Lung (tissue), 11 donors: ENCODE measurements at regions not wholly inside any gene's neighbourhood (a gene's known extent, or its start where the extent isn't known, plus 50 kb on each side); places are given as distances from the start of the nearest gene placed in this dataset.
A peak's percentile ranks its signal among the peaks of the same experiment; 100 is the strongest.

Experiments used
- ATAC-seq: fragments of 200-7000 bp; cut with Tn5 transposase; one replicate; pipeline ENCODE4 v1.9.1; 2020; ENCODE audit warnings: moderate number of reproducible peaks; ENCODE audit not compliant: insufficient read depth, low FRiP score
- DNase-seq, 3 donors: peaks; one replicate each; pipeline ENCODE4 v3.0.0-alpha.2; 2013 to 2017
- H3K27ac ChIP-seq, 2 donors: one replicate each; pipeline ENCODE4 v1.5.1; 2013; ENCODE audit warnings: mild to moderate bottlenecking in 2 of 2, moderate library complexity in 2 of 2, control low read depth in 1 of 2, inconsistent platforms in 1 of 2, low read depth in 1 of 2, low read length in 1 of 2
- H3K27me3 ChIP-seq, 3 donors: one replicate each; pipeline ENCODE4 v1.5.1; 2013; ENCODE audit warnings: low read length in 2 of 3; ENCODE audit not compliant: control insufficient read depth in 3 of 3, insufficient read depth in 3 of 3
- H3K36me3 ChIP-seq, 4 donors: one replicate each; pipeline ENCODE4 v1.5.1; 2013; ENCODE audit warnings: low read length in 4 of 4, mild to moderate bottlenecking in 1 of 4, moderate library complexity in 1 of 4; ENCODE audit not compliant: control insufficient read depth in 4 of 4, insufficient read depth in 4 of 4
- H3K4me1 ChIP-seq, 5 donors: one replicate each; pipeline ENCODE4 v1.5.1; 2013; ENCODE audit warnings: low read length in 5 of 5, mild to moderate bottlenecking in 2 of 5, moderate library complexity in 1 of 5; ENCODE audit not compliant: control insufficient read depth in 5 of 5, insufficient read depth in 5 of 5
- H3K4me3 ChIP-seq: one replicate; pipeline ENCODE4 v1.5.1; 2013; ENCODE audit warnings: mild to moderate bottlenecking, control low read depth, moderate library complexity
- H3K9ac ChIP-seq, 2 donors: one replicate each; pipeline ENCODE4 v1.5.1; 2013; ENCODE audit warnings: low read length in 2 of 2, control low read depth in 1 of 2; ENCODE audit not compliant: insufficient read depth in 1 of 2
- H3K9me3 ChIP-seq, 4 donors: one replicate each; pipeline ENCODE4 v1.5.1; 2013; ENCODE audit warnings: low read length in 3 of 4, mild to moderate bottlenecking in 1 of 4, moderate library complexity in 1 of 4; ENCODE audit not compliant: control insufficient read depth in 4 of 4, insufficient read depth in 3 of 4
- CTCF ChIP-seq: IDR thresholded peaks from 2 replicates; pipeline ENCODE4 v1.5.1; 2012; ENCODE audit warnings: mild to moderate bottlenecking; ENCODE audit errors: control extremely low read depth, extremely low read depth
- WGBS, 2 donors: extraction: QIAGEN DNeasy Blood & Tissue Kit; methylation state at CpG; one replicate each; pipeline ENCODE4 v1.1.7; 2013; 5-methylcytosine and 5-hydroxymethylcytosine counted together
- donor health status: control.
- donor health status: control.
- donor health status: Bipolar disorder and iron deficiency.
- donor health status: healthy.
- donor health status: DM: yes; HTN: yes; CAD: no.

- Histone ChIP-seq H3K9ac (no peak overlapping the region), H3K27me3 (peaks cover 0 to 3% (median 0%) of the 10 kb centered on the region in 3 donors), H3K9me3 (peaks cover 0 to 4% (median 0%) of the 10 kb centered on the region in 4 donors), H3K27ac (no peak overlapping the region), H3K36me3 (no peaks in the 10 kb centered on the region), H3K4me1 (no peaks in the 10 kb centered on the region), H3K4me3 (no peak overlapping the region)
- no peak for ATAC-seq
- 72 to 81% methylated on average over 9 of the region's 9 CpGs for WGBS, 2 donors
- DNase-seq = no peak
- TF ChIP-seq CTCF = no peak
Measured at GRCh38 chr5:62077823-62078550, 228.0 kb upstream of the KIF2A start.

GRCh38 chr5:62082370-62082801, 223.6 kb upstream of the KIF2A start:
- no peak overlapping the region for H3K9ac ChIP-seq
- no peak overlapping the region for H3K27ac ChIP-seq
- 77 to 80% methylated on average over 5 of the region's 5 CpGs for WGBS, 2 donors
- no peak for DNase-seq
- ATAC-seq = no peak
- no peaks in the 10 kb centered on the region for H3K27me3 ChIP-seq
- H3K36me3 ChIP-seq = no peaks in the 10 kb centered on the region
- peaks cover 0 to 1% (median 0%) of the 10 kb centered on the region in 5 donors for H3K4me1 ChIP-seq
- H3K4me3 ChIP-seq = no peak overlapping the region
- no peak for TF ChIP-seq CTCF
- peaks cover 0 to 4% (median 0%) of the 10 kb centered on the region in 4 donors for H3K9me3 ChIP-seq

- Histone ChIP-seq H3K36me3 (no peaks in the 10 kb centered on the region), H3K9me3 (no peaks in the 10 kb centered on the region), H3K27me3 (no peaks in the 10 kb centered on the region), H3K27ac (no peak overlapping the region), H3K9ac (no peak overlapping the region), H3K4me1 (peaks cover 0 to 1% (median 0%) of the 10 kb centered on the region in 5 donors), H3K4me3 (no peak overlapping the region)
- 64 to 77% methylated on average over 7 of the region's 7 CpGs for WGBS, 2 donors
- peak; percentile 70 for ATAC-seq
- TF ChIP-seq CTCF = no peak
- DNase-seq = peak in 2 of 3 donors; percentile 2 to 65
Measured at GRCh38 chr5:62083247-62083646, 222.8 kb upstream of the KIF2A start.
